ENCODE measurements at regions not wholly inside any gene's neighbourhood (a gene's known extent, or its start where the extent isn't known, plus 50 kb on each side); places are given as distances from the start of the nearest gene placed in this dataset.

DNA sequence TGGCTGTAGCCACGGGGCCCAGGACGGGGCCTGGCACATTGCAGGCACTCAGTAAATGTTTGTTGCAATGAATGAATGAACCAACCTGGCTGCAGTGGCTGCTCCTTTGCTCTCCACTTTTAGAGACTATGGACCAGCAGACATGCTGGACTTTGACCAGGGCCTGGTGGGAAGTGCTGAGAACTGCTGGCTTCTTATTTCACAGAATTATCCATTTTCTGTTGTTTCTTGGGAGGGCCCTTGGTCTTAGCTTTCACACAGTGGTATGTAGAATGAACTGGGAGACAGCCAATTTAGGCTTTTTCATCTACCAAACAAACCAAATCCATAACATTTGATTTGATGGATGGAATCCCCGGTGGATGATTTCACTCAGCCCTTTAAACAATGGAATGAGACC, 78.0 kb upstream of the LHFPL2 start:
- H3K4me3 Mint-ChIP-seq, result no peak overlapping the region
- TF ChIP-seq, protein P1, sequence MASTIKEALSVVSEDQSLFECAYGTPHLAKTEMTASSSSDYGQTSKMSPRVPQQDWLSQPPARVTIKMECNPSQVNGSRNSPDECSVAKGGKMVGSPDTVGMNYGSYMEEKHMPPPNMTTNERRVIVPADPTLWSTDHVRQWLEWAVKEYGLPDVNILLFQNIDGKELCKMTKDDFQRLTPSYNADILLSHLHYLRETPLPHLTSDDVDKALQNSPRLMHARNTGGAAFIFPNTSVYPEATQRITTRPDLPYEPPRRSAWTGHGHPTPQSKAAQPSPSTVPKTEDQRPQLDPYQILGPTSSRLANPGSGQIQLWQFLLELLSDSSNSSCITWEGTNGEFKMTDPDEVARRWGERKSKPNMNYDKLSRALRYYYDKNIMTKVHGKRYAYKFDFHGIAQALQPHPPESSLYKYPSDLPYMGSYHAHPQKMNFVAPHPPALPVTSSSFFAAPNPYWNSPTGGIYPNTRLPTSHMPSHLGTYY (CRISPR knock-in tag; IDR thresholded peaks at IDR 0.05), result no peak
- TF ChIP-seq ETV6 (CRISPR knock-in tag; IDR thresholded peaks at IDR 0.05) (no peak), JUN (CRISPR knock-in tag; IDR thresholded peaks at IDR 0.05) (no peak), OVOL2 (CRISPR knock-in tag; IDR thresholded peaks at IDR 0.05; ENCODE audit: borderline replicate concordance) (no peak), ZNF671 (CRISPR knock-in tag; IDR thresholded peaks at IDR 0.05) (no peak), SMAD3 (CRISPR knock-in tag; IDR thresholded peaks at IDR 0.05; ENCODE audit: borderline replicate concordance) (no peak), NFYB (CRISPR knock-in tag; conservative IDR thresholded peaks at IDR 0.05; ENCODE audit: low read depth) (no peak), JAZF1 (CRISPR knock-in tag; IDR thresholded peaks at IDR 0.05) (no peak), MXD4 (CRISPR knock-in tag; IDR thresholded peaks at IDR 0.05; ENCODE audit: borderline replicate concordance) (no peak), TCF7 (CRISPR knock-in tag; IDR thresholded peaks at IDR 0.05; ENCODE audit: low read depth) (no peak)
- TF ChIP-seq, protein P2, sequence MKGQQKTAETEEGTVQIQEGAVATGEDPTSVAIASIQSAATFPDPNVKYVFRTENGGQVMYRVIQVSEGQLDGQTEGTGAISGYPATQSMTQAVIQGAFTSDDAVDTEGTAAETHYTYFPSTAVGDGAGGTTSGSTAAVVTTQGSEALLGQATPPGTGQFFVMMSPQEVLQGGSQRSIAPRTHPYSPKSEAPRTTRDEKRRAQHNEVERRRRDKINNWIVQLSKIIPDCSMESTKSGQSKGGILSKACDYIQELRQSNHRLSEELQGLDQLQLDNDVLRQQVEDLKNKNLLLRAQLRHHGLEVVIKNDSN (CRISPR knock-in tag; IDR thresholded peaks at IDR 0.05), result no peak
- TF ChIP-seq, protein P3, sequence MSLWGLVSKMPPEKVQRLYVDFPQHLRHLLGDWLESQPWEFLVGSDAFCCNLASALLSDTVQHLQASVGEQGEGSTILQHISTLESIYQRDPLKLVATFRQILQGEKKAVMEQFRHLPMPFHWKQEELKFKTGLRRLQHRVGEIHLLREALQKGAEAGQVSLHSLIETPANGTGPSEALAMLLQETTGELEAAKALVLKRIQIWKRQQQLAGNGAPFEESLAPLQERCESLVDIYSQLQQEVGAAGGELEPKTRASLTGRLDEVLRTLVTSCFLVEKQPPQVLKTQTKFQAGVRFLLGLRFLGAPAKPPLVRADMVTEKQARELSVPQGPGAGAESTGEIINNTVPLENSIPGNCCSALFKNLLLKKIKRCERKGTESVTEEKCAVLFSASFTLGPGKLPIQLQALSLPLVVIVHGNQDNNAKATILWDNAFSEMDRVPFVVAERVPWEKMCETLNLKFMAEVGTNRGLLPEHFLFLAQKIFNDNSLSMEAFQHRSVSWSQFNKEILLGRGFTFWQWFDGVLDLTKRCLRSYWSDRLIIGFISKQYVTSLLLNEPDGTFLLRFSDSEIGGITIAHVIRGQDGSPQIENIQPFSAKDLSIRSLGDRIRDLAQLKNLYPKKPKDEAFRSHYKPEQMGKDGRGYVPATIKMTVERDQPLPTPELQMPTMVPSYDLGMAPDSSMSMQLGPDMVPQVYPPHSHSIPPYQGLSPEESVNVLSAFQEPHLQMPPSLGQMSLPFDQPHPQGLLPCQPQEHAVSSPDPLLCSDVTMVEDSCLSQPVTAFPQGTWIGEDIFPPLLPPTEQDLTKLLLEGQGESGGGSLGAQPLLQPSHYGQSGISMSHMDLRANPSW (CRISPR knock-in tag; conservative IDR thresholded peaks at IDR 0.05; ENCODE audit: low read depth), result no peak
- TF ChIP-seq, protein P4, sequence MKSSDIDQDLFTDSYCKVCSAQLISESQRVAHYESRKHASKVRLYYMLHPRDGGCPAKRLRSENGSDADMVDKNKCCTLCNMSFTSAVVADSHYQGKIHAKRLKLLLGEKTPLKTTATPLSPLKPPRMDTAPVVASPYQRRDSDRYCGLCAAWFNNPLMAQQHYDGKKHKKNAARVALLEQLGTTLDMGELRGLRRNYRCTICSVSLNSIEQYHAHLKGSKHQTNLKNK (CRISPR knock-in tag; IDR thresholded peaks at IDR 0.05), result no peak
- TF ChIP-seq, protein P5, sequence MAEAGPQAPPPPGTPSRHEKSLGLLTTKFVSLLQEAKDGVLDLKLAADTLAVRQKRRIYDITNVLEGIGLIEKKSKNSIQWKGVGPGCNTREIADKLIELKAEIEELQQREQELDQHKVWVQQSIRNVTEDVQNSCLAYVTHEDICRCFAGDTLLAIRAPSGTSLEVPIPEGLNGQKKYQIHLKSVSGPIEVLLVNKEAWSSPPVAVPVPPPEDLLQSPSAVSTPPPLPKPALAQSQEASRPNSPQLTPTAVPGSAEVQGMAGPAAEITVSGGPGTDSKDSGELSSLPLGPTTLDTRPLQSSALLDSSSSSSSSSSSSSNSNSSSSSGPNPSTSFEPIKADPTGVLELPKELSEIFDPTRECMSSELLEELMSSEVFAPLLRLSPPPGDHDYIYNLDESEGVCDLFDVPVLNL (CRISPR knock-in tag; IDR thresholded peaks at IDR 0.05; ENCODE audit: borderline replicate concordance, low read depth), result no peak
- TF ChIP-seq, protein P6, sequence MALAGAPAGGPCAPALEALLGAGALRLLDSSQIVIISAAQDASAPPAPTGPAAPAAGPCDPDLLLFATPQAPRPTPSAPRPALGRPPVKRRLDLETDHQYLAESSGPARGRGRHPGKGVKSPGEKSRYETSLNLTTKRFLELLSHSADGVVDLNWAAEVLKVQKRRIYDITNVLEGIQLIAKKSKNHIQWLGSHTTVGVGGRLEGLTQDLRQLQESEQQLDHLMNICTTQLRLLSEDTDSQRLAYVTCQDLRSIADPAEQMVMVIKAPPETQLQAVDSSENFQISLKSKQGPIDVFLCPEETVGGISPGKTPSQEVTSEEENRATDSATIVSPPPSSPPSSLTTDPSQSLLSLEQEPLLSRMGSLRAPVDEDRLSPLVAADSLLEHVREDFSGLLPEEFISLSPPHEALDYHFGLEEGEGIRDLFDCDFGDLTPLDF (CRISPR knock-in tag; IDR thresholded peaks at IDR 0.05), result no peak
- TF ChIP-seq, protein P7, sequence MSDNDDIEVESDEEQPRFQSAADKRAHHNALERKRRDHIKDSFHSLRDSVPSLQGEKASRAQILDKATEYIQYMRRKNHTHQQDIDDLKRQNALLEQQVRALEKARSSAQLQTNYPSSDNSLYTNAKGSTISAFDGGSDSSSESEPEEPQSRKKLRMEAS (CRISPR knock-in tag; IDR thresholded peaks at IDR 0.05), result no peak
- no peak for DNase-seq (ENCODE audit: low spot score)
- 0 out of 2 replicates have a peak, but pooled peaks cover 3% of the 10 kb centered on the region for H3K36me3 Mint-ChIP-seq
- CTCF ChIA-PET, result no interaction called here
- H3K27me3 Mint-ChIP-seq (ENCODE audit: low read depth), result no peaks in the 10 kb centered on the region; the same call in 1 of the 2 replicates
- H3K4me1 Mint-ChIP-seq, result peaks cover 37% of the 10 kb centered on the region
- no peak for ATAC-seq
- peaks cover 6% of the 10 kb centered on the region for H3K9me3 Mint-ChIP-seq
- H3K27ac Mint-ChIP-seq, result no peak overlapping the region
- POLR2A ChIA-PET, result no interaction called here

DNA sequence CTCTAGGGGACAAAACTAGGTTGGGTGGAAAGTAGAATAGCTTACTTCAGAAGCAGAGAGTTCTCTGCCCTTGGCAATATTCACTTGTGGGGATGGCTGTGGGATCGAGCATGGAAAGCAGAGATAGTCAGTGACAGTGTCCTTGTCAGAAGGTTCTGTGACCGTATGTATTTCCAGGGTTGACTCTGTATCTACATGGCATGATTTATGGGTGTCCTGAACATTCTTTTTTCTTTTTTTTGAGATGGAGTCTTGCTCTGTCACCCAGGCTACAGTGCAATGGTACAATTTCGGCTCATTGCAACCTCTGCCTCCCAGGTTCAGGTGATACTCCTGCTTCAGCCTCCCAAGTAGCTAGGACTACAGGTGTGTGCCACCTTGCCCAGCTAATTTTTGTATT, 77.4 kb upstream of the LHFPL2 start:
- ChIA-PET POLR2A (no interaction called here), CTCF (no interaction called here)
- no peak overlapping the region for H3K4me3 Mint-ChIP-seq
- no peak overlapping the region for H3K27ac Mint-ChIP-seq
- ATAC-seq (no peak), DNase-seq (ENCODE audit: low spot score) (no peak)
- H3K36me3 Mint-ChIP-seq, result 0 out of 2 replicates have a peak, but pooled peaks cover 3% of the 10 kb centered on the region
- peaks cover 35% of the 10 kb centered on the region for H3K4me1 Mint-ChIP-seq
- H3K27me3 Mint-ChIP-seq (ENCODE audit: low read depth), result no peaks in the 10 kb centered on the region; the same call in 1 of the 2 replicates
- peaks cover 6% of the 10 kb centered on the region for H3K9me3 Mint-ChIP-seq
- TF ChIP-seq CBFB (CRISPR knock-in tag; IDR thresholded peaks at IDR 0.05; ENCODE audit: low read depth) (no peak), CREM (CRISPR knock-in tag; IDR thresholded peaks at IDR 0.05) (no peak), ESRRA (CRISPR knock-in tag; IDR thresholded peaks at IDR 0.05; ENCODE audit: borderline replicate concordance) (no peak), ETV6 (CRISPR knock-in tag; IDR thresholded peaks at IDR 0.05) (no peak), HMGA2 (CRISPR knock-in tag; IDR thresholded peaks at IDR 0.05) (no peak), TEAD4 (CRISPR knock-in tag; IDR thresholded peaks at IDR 0.05) (no peak), ATF1 (CRISPR knock-in tag; IDR thresholded peaks at IDR 0.05) (no peak), FOXK1 (CRISPR knock-in tag; IDR thresholded peaks at IDR 0.05) (no peak)
- TF ChIP-seq, protein P7 (CRISPR knock-in tag; IDR thresholded peaks at IDR 0.05), result no peak
- TF ChIP-seq, protein P8, sequence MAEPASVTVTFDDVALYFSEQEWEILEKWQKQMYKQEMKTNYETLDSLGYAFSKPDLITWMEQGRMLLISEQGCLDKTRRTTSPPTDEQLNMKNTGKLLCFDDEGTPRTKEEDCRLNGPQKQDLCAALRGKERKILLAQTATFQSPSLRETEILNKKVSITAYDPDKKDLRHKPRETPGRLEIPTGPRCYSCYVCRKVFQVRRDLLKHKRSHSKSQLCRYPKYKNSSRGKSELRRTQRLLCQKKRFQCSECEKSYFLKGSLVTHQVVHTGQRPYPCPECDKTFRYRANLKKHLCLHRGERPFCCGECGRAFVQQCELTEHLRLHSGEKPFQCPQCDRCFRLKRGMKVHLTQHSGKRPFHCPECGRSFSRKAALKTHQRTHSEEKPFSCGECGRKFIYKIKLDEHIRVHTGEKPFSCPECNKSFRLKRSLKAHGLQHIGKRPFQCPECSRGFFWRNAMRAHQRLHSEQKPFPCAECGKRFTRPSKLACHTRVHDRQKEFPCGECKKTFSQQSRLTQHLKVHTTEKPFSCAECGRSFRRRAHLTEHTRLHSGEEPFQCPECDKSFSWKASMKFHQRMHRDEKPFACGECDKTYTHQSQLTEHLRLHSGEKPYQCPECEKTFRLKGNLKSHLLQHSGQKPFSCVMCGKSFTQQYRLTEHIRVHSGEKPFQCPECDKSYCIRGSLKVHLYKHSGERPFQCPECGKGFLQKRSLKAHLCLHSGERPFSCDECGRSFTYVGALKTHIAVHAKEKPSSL (CRISPR knock-in tag; conservative IDR thresholded peaks at IDR 0.05), result no peak

Measured in WTC11 (cell line).